ENCODE measurements at regions not wholly inside any gene's neighbourhood (a gene's known extent, or its start where the extent isn't known, plus 50 kb on each side); places are given as distances from the start of the nearest gene placed in this dataset.

- no peak for TF ChIP-seq CTCF (IDR thresholded peaks at IDR 0.05; ENCODE audit: extremely low read depth, missing control alignments)
- DNase-seq (ENCODE audit: low spot score) = no peak
These were observed 133.7 kb downstream of the CBLN2 start for GRCh38 chr18:72410399-72410798.

GRCh38 chr18:72409903-72410302 lies 134.2 kb downstream of the CBLN2 start:
- no peak for DNase-seq (ENCODE audit: low spot score)

GRCh38 chr18:72407048-72407447 lies 137.1 kb downstream of the CBLN2 start:
- no peak for TF ChIP-seq CTCF (IDR thresholded peaks at IDR 0.05; ENCODE audit: extremely low read depth, missing control alignments)

More at GRCh38 chr18:72409903-72410302, 134.2 kb downstream of the CBLN2 start:
- TF ChIP-seq CTCF (IDR thresholded peaks at IDR 0.05; ENCODE audit: extremely low read depth, missing control alignments) = no peak

GRCh38 chr18:72391951-72392350 lies 152.2 kb downstream of the CBLN2 start:
- TF ChIP-seq CTCF (IDR thresholded peaks at IDR 0.05; ENCODE audit: extremely low read depth, missing control alignments) = no peak

More at GRCh38 chr18:72407048-72407447, 137.1 kb downstream of the CBLN2 start:
- DNase-seq (ENCODE audit: low spot score) = no peak

GRCh38 chr18:72391427-72391826 lies 152.7 kb downstream of the CBLN2 start:
- TF ChIP-seq CTCF (IDR thresholded peaks at IDR 0.05; ENCODE audit: extremely low read depth, missing control alignments) = no peak
- no peak for DNase-seq (ENCODE audit: low spot score)

More at GRCh38 chr18:72391951-72392350, 152.2 kb downstream of the CBLN2 start:
- no peak for DNase-seq (ENCODE audit: low spot score)

GRCh38 chr18:72378016-72378415 lies 166.1 kb downstream of the CBLN2 start:
- DNase-seq (ENCODE audit: low spot score) = no peak
- TF ChIP-seq CTCF (IDR thresholded peaks at IDR 0.05; ENCODE audit: extremely low read depth, missing control alignments) = no peak

GRCh38 chr18:72376256-72376655 lies 167.9 kb downstream of the CBLN2 start:
- no peak for DNase-seq (ENCODE audit: low spot score)
- TF ChIP-seq CTCF (IDR thresholded peaks at IDR 0.05; ENCODE audit: extremely low read depth, missing control alignments) = no peak
